ENCODE measurements at regions not wholly inside any gene's neighbourhood (a gene's known extent, or its start where the extent isn't known, plus 50 kb on each side); places are given as distances from the start of the nearest gene placed in this dataset.

- DNase-seq (ENCODE audit: low read depth in 3 of 3, low spot score in 2 of 3), result no peak
Observed at GRCh38 chr13:111533900-111534683, 213.7 kb downstream of the TEX29 start.

GRCh38 chr13:111534751-111535522, 214.5 kb downstream of the TEX29 start:
- no peak for DNase-seq (ENCODE audit: low read depth in 3 of 3, low spot score in 2 of 3)

- DNase-seq (ENCODE audit: low read depth in 3 of 3, low spot score in 2 of 3), result no peak
Observed at GRCh38 chr13:111535523-111535811, 215.0 kb downstream of the TEX29 start.

- no peak for DNase-seq (ENCODE audit: low read depth in 3 of 3, low spot score in 2 of 3)
Observed at GRCh38 chr13:111536075-111536642, 215.7 kb downstream of the TEX29 start.

GRCh38 chr13:111537115-111537728, 216.8 kb downstream of the TEX29 start:
- no peak for DNase-seq (ENCODE audit: low read depth in 3 of 3, low spot score in 2 of 3)

DNA sequence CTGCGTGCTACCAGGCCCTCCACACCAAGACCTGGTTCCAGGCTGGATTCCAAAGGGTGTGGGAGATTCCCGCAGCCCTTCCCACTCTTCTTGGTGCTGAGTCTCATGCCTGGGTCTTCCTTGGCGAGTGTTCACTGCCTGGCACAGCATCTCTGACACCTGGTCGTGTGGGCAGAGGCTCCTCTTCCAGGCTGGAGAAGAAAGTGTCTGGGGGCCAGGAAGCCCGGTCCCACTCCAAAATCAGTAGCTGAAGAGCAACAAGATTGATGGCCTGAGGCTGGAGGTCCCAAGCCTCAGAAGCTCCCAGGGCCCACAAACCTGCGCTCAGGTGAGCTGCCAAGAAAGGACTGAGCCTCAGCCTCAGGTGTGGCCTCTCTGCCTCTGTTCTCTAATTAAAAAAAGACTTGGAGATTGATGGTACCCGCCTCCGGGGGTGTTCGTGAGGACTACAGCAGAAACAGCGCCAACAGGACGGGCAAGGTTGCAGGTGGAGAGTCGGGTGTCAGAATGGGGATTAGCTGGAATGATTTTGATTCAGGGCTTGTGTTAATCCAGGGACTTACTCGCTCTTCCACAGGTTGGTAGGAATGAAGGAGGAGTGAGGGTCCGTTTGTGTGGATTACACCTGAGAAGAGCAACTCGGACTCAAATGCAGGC, 217.5 kb downstream of the TEX29 start:
- no peak for DNase-seq (ENCODE audit: low read depth in 3 of 3, low spot score in 2 of 3)

- DNase-seq (ENCODE audit: low read depth in 3 of 3, low spot score in 2 of 3), result no peak
Observed at GRCh38 chr13:111539252-111539651, 218.8 kb downstream of the TEX29 start.

GRCh38 chr13:111539791-111540446, 219.5 kb downstream of the TEX29 start:
- DNase-seq (ENCODE audit: low read depth in 3 of 3, low spot score in 2 of 3), result no peak

GRCh38 chr13:111540486-111540885, 220.0 kb downstream of the TEX29 start:
- DNase-seq (ENCODE audit: low read depth in 3 of 3, low spot score in 2 of 3), result no peak

DNA sequence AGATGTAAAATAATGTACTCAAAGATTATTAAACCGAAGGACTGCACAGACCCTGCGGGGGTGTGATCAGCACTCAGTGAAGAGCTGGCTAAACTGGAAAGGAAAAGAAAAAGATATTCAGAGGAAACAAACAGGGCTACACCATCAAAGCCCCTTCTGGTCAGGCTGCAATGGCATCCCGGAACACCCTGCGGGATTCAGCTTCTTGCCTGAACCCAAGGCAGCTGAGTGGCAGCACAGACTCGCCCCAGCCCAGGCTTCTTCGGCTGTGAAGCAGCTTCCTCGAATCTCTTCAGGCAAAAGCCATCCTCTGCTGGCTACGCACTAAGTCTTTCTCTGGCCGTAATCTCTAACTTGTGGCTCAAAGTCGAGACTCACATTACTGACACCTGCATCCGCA, 220.9 kb downstream of the TEX29 start:
- no peak for DNase-seq (ENCODE audit: low read depth in 3 of 3, low spot score in 2 of 3)

GRCh38 chr13:111541752-111542529, 221.5 kb downstream of the TEX29 start:
- DNase-seq (ENCODE audit: low read depth in 3 of 3, low spot score in 2 of 3), result no peak

DNA sequence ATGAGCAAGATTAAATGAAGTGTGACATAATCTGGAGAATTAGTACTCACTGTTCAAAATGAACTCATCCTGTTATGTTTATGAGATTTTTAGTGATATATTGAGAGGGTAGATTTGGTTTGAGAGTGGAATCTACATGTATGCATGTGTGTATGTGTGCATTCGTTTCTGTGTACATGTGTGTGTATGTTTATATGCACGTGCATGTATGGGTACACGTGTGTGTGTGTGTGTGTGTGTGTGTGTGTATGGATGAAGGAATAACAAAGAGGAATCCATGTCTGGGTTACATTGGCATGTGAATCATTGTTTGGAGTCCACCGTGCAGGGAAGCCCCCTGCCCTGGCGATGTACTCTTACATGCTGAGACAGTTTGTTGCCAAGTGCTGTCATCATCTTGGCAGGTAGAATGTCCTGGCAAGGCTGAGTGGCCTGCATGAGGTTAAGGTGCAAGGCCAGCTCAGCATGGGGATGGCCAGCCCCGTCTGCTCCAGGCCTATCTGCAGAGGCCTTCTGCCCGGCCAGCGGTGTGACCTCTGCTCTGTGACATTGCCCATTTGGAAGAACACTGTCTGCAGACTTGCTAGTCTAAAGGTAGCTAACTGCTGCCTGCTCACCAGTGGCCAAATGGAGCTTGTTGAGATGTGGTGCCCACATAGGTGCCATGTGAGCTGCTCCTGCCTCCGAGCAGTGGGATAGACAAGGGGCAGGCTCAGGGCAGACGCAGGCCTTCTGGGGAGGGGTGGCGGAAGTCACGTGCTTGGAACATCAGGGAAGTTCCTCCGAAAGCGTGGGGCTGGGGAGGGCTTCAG, 222.3 kb downstream of the TEX29 start:
- no peak for DNase-seq (ENCODE audit: low read depth in 3 of 3, low spot score in 2 of 3)

GRCh38 chr13:111546921-111547675, 226.7 kb downstream of the TEX29 start:
- no peak for DNase-seq (ENCODE audit: low read depth in 3 of 3, low spot score in 2 of 3)

- DNase-seq (ENCODE audit: low read depth in 3 of 3, low spot score in 2 of 3), result no peak
Observed at GRCh38 chr13:111547726-111548273, 227.4 kb downstream of the TEX29 start.

GRCh38 chr13:111548301-111548700, 227.9 kb downstream of the TEX29 start:
- DNase-seq (ENCODE audit: low read depth in 3 of 3, low spot score in 2 of 3), result no peak

DNA sequence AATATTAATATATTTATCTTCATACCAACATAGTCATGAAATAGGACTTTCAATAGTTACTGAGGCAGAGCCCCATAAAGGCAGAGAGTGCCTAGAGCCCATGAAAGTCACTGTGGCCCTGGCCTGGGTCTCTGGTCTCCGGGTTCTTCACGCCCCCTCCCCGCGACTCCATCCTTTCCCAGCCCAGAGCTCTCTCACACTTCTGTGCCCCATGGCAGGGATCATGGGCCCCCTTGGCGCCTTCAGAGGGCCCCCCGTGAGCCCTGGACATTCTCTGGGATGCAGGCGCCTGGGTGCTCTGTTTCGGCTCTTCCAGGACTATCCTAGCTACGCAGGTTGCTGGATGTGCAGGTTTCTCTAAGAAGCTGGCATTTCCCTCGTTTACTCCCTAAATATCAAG, 228.4 kb downstream of the TEX29 start:
- no peak for DNase-seq (ENCODE audit: low read depth in 3 of 3, low spot score in 2 of 3)

GRCh38 chr13:111549464-111549863, 229.0 kb downstream of the TEX29 start:
- no peak for DNase-seq (ENCODE audit: low read depth in 3 of 3, low spot score in 2 of 3)

GRCh38 chr13:111550062-111550461, 229.6 kb downstream of the TEX29 start:
- DNase-seq (ENCODE audit: low read depth in 3 of 3, low spot score in 2 of 3), result no peak
